Astrocyte (in vitro differentiated cells and primary cell): ENCODE measurements at regions not wholly inside any gene's neighbourhood (a gene's known extent, or its start where the extent isn't known, plus 50 kb on each side); places are given as distances from the start of the nearest gene placed in this dataset.

Experiments
- DNase-seq: peaks from one replicate; pipeline ENCODE4 v3.0.0-alpha.2; 2010; ENCODE audit warnings: low read depth
- FAIRE-seq: peaks from 2 replicates; lab custom pipeline; 2011; peaks lifted over from hg19 to GRCh38; lab: Jason Lieb, UNC
- H2AFZ ChIP-seq: 2 replicates; pipeline ENCODE4 v1.6.0; 2012; ENCODE audit warnings: low read depth, low read length, inconsistent platforms
- H3K27ac ChIP-seq: 2 replicates; pipeline ENCODE4 v1.5.1; 2011; ENCODE audit warnings: low read depth, low read length, inconsistent platforms
- H3K27me3 ChIP-seq: 2 replicates; pipeline ENCODE4 v1.6.0; 2011; ENCODE audit warnings: low read length, inconsistent platforms; ENCODE audit not compliant: insufficient read depth
- H3K36me3 ChIP-seq: 2 replicates; pipeline ENCODE4 v1.5.1; 2011; ENCODE audit warnings: low read length, inconsistent platforms; ENCODE audit not compliant: insufficient read depth
- H3K4me1 ChIP-seq: 2 replicates; pipeline ENCODE4 v1.5.1; 2011; ENCODE audit warnings: low read length, inconsistent platforms; ENCODE audit not compliant: insufficient read depth
- H3K4me2 ChIP-seq: 2 replicates; pipeline ENCODE4 v1.6.0; 2012; ENCODE audit warnings: low read length, inconsistent platforms
- H3K4me3 ChIP-seq: 2 replicates; pipeline ENCODE4 v1.5.1; 2011; ENCODE audit warnings: low read depth, mild to moderate bottlenecking, low read length, inconsistent platforms; ENCODE audit not compliant: insufficient read depth
- H3K79me2 ChIP-seq: 2 replicates; pipeline ENCODE4 v1.6.0; 2012; ENCODE audit warnings: mild to moderate bottlenecking, low read length, inconsistent platforms; ENCODE audit not compliant: insufficient read depth
- H3K9ac ChIP-seq: 2 replicates; pipeline ENCODE4 v1.6.0; 2012; ENCODE audit warnings: mild to moderate bottlenecking, low read length, inconsistent platforms
- H3K9me3 ChIP-seq: 2 replicates; pipeline ENCODE4 v1.5.1; 2012; ENCODE audit warnings: low read depth, mild to moderate bottlenecking, low read length, inconsistent platforms; ENCODE audit not compliant: insufficient read depth
- H4K20me1 ChIP-seq: 2 replicates; pipeline ENCODE4 v1.6.0; 2012; ENCODE audit warnings: low read length, inconsistent platforms; ENCODE audit not compliant: insufficient read depth
- H3K27ac Mint-ChIP-seq: one replicate; pipeline ENCODE4 v1.8.0; 2021; ENCODE audit warnings: mild to moderate bottlenecking, mixed read lengths; ENCODE audit not compliant: unreplicated experiment
- H3K27me3 Mint-ChIP-seq: one replicate; pipeline ENCODE4 v1.8.0; 2021; ENCODE audit warnings: low read depth, mixed read lengths; ENCODE audit not compliant: unreplicated experiment
- H3K36me3 Mint-ChIP-seq: one replicate; pipeline ENCODE4 v1.8.0; 2021; ENCODE audit warnings: low read depth, mixed read lengths; ENCODE audit not compliant: unreplicated experiment
- H3K4me1 Mint-ChIP-seq: one replicate; pipeline ENCODE4 v1.8.0; 2021; ENCODE audit warnings: low read depth, mixed read lengths; ENCODE audit not compliant: unreplicated experiment
- H3K4me3 Mint-ChIP-seq: one replicate; pipeline ENCODE4 v1.8.0; 2021; ENCODE audit warnings: mild to moderate bottlenecking, moderate library complexity, mixed read lengths; ENCODE audit not compliant: unreplicated experiment
- H3K9me3 Mint-ChIP-seq: one replicate; pipeline ENCODE4 v1.8.0; 2021; ENCODE audit warnings: mild to moderate bottlenecking, mixed read lengths; ENCODE audit not compliant: unreplicated experiment
- CTCF ChIP-seq: IDR thresholded peaks from 2 replicates; pipeline ENCODE4 v1.5.1; 2011; ENCODE audit warnings: low read depth, mild to moderate bottlenecking, inconsistent platforms, low read length, moderate library complexity; ENCODE audit not compliant: insufficient read depth
- EZH2 ChIP-seq: IDR thresholded peaks from 2 replicates; pipeline ENCODE4 v1.6.1; 2012; ENCODE audit warnings: mild to moderate bottlenecking, low read length, inconsistent platforms; ENCODE audit not compliant: insufficient read depth

GRCh38 chr20:43243672-43244269 lies 54.1 kb upstream of the PTPRT start:
- no peaks in the 10 kb centered on the region for H4K20me1 ChIP-seq
- no peak for DNase-seq

DNA sequence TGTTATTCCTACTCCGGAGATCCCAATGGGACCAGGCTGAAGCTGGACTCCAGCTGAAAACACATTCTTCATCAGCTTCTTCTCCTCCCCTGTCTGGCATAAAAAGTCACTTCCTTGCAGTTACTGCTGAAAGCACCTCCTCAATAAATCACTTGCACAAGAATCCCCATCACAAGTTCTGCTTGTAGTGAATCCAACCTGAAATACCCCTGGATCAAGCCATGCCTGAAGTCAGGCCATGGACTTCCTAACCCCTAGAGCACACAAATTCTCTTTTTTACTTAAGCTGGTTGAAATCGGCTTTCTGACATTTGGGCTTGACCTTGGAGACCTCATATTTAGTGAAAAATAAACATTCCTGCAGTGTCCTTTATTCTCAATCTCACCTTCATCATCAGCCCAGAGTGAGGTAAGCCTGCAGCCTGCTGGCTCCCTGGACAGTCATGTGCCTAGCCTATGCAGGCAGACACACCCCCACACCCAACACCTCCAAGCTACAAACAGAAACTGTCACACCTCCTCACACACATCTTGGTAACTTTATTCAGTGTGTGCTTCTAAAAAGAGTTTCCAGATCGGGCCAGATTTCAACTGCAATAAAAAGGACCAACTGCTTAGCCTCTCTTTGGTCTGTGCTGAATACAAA lies 51.5 kb upstream of the PTPRT start:
- Mint-ChIP-seq H3K4me1 (no peaks in the 10 kb centered on the region), H3K27ac (peak overlapping the region; percentile 28), H3K27me3 (no peaks in the 10 kb centered on the region), H3K36me3 (no peaks in the 10 kb centered on the region), H3K9me3 (peaks cover 6% of the 10 kb centered on the region), H3K4me3 (no peak overlapping the region)
- Histone ChIP-seq H3K27me3 (no peaks in the 10 kb centered on the region), H3K79me2 (no peaks in the 10 kb centered on the region), H3K36me3 (no peaks in the 10 kb centered on the region), H3K4me1 (no peaks in the 10 kb centered on the region), H2AFZ (no peak overlapping the region), H3K27ac (no peak overlapping the region), H3K9ac (no peak overlapping the region), H3K4me2 (no peak overlapping the region), H3K9me3 (no peaks in the 10 kb centered on the region), H4K20me1 (no peaks in the 10 kb centered on the region), H3K4me3 (no peak overlapping the region)
- DNase-seq (no peak), FAIRE-seq (no peak)
- TF ChIP-seq CTCF: no peak
- TF ChIP-seq EZH2: no peak

More at GRCh38 chr20:43243672-43244269, 54.1 kb upstream of the PTPRT start:
- H3K4me2 ChIP-seq: no peak overlapping the region
- Mint-ChIP-seq H3K36me3 (no peaks in the 10 kb centered on the region), H3K9me3 (peaks cover 10% of the 10 kb centered on the region), H3K4me3 (no peak overlapping the region), H3K27me3 (peaks cover 5% of the 10 kb centered on the region), H3K4me1 (no peaks in the 10 kb centered on the region), H3K27ac (no peak overlapping the region)
- no peak overlapping the region for H3K4me3 ChIP-seq
- TF ChIP-seq EZH2: no peak
- no peak for TF ChIP-seq CTCF
- no peaks in the 10 kb centered on the region for H3K4me1 ChIP-seq
- no peaks in the 10 kb centered on the region for H3K79me2 ChIP-seq
- no peaks in the 10 kb centered on the region for H3K27me3 ChIP-seq
- H2AFZ ChIP-seq: no peak overlapping the region
- no peak for FAIRE-seq
- H3K36me3 ChIP-seq: no peaks in the 10 kb centered on the region
- no peak overlapping the region for H3K27ac ChIP-seq
- H3K9me3 ChIP-seq: peaks cover 3% of the 10 kb centered on the region
- no peak overlapping the region for H3K9ac ChIP-seq
